GM12878 (cell line): ENCODE measurements at regions not wholly inside any gene's neighbourhood (a gene's known extent, or its start where the extent isn't known, plus 50 kb on each side); places are given as distances from the start of the nearest gene placed in this dataset.

Experiments
- BRCA1 ChIP-seq: IDR thresholded peaks from 2 replicates; pipeline ENCODE4 v1.6.1; 2011; ENCODE audit warnings: low read depth, low read length, improper control_type of control experiment
- RELA ChIP-seq: fragments of 450-650 bp; IDR thresholded peaks from 2 replicates; pipeline ENCODE4 v1.8.0; 2014; ENCODE audit warnings: borderline replicate concordance; ENCODE audit not compliant: partially characterized antibody
- TF ChIP-seq, protein P1 (sequence below): fragments of 450-650 bp; IDR thresholded peaks from 2 replicates; pipeline ENCODE4 v1.6.1; 2016; ENCODE audit warnings: mild to moderate bottlenecking, moderate library complexity, borderline replicate concordance
- TF ChIP-seq, protein P2 (sequence below): IDR thresholded peaks from 2 replicates; pipeline ENCODE4 v1.6.1; 2011; ENCODE audit warnings: mild to moderate bottlenecking, low read depth, low read length, moderate library complexity; ENCODE audit not compliant: insufficient replicate concordance
- TF ChIP-seq, protein P3 (sequence below): fragments of 450-650 bp; IDR thresholded peaks from 2 replicates; pipeline ENCODE4 v1.6.1; 2018; ENCODE audit warnings: borderline replicate concordance, mild to moderate bottlenecking; ENCODE audit not compliant: partially characterized antibody

DNA sequence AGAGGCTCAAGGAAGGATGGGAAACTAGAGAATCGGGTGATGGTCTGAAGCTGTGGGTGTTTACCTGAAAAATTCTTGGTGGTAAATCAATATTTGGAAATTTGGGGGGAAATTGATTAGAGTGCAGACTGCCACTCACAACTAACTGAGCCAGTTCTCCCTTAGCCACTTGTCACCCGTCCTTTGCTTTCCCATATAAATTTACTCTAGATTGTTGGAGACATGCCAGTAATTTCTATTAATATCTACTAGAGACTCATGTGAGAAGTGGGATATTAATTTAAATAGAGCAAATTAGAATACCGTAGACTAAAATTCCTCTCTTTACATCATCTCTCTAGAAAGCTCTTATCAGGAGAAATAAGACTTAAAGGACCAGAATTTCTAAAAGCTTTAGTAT, 471.3 kb upstream of the DAB2 start (continued):
- TF ChIP-seq, protein P1, sequence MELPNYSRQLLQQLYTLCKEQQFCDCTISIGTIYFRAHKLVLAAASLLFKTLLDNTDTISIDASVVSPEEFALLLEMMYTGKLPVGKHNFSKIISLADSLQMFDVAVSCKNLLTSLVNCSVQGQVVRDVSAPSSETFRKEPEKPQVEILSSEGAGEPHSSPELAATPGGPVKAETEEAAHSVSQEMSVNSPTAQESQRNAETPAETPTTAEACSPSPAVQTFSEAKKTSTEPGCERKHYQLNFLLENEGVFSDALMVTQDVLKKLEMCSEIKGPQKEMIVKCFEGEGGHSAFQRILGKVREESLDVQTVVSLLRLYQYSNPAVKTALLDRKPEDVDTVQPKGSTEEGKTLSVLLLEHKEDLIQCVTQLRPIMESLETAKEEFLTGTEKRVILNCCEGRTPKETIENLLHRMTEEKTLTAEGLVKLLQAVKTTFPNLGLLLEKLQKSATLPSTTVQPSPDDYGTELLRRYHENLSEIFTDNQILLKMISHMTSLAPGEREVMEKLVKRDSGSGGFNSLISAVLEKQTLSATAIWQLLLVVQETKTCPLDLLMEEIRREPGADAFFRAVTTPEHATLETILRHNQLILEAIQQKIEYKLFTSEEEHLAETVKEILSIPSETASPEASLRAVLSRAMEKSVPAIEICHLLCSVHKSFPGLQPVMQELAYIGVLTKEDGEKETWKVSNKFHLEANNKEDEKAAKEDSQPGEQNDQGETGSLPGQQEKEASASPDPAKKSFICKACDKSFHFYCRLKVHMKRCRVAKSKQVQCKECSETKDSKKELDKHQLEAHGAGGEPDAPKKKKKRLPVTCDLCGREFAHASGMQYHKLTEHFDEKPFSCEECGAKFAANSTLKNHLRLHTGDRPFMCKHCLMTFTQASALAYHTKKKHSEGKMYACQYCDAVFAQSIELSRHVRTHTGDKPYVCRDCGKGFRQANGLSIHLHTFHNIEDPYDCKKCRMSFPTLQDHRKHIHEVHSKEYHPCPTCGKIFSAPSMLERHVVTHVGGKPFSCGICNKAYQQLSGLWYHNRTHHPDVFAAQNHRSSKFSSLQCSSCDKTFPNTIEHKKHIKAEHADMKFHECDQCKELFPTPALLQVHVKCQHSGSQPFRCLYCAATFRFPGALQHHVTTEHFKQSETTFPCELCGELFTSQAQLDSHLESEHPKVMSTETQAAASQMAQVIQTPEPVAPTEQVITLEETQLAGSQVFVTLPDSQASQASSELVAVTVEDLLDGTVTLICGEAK: no peak
- TF ChIP-seq RELA (no peak), BRCA1 (no peak)
- TF ChIP-seq, protein P2, sequence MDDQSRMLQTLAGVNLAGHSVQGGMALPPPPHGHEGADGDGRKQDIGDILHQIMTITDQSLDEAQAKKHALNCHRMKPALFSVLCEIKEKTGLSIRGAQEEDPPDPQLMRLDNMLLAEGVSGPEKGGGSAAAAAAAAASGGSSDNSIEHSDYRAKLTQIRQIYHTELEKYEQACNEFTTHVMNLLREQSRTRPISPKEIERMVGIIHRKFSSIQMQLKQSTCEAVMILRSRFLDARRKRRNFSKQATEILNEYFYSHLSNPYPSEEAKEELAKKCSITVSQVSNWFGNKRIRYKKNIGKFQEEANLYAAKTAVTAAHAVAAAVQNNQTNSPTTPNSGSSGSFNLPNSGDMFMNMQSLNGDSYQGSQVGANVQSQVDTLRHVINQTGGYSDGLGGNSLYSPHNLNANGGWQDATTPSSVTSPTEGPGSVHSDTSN: no peak
- TF ChIP-seq, protein P3, sequence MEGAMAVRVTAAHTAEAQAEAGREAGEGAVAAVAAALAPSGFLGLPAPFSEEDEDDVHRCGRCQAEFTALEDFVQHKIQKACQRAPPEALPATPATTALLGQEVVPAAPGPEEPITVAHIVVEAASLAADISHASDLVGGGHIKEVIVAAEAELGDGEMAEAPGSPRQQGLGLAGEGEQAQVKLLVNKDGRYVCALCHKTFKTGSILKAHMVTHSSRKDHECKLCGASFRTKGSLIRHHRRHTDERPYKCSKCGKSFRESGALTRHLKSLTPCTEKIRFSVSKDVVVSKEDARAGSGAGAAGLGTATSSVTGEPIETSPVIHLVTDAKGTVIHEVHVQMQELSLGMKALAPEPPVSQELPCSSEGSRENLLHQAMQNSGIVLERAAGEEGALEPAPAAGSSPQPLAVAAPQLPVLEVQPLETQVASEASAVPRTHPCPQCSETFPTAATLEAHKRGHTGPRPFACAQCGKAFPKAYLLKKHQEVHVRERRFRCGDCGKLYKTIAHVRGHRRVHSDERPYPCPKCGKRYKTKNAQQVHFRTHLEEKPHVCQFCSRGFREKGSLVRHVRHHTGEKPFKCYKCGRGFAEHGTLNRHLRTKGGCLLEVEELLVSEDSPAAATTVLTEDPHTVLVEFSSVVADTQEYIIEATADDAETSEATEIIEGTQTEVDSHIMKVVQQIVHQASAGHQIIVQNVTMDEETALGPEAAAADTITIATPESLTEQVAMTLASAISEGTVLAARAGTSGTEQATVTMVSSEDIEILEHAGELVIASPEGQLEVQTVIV: no peak
